Neuron (in vitro differentiated cells): ENCODE measurements at regions not wholly inside any gene's neighbourhood (a gene's known extent, or its start where the extent isn't known, plus 50 kb on each side); places are given as distances from the start of the nearest gene placed in this dataset.

Experiments
- H2AFZ ChIP-seq: one replicate; pipeline ENCODE4 v1.6.1; 2013; ENCODE audit warnings: low read depth, mild to moderate bottlenecking, inconsistent platforms, low read length, moderate library complexity
- H3K27me3 ChIP-seq: one replicate; pipeline ENCODE4 v1.6.1; 2013; ENCODE audit warnings: low read length; ENCODE audit not compliant: insufficient read depth
- H3K36me3 ChIP-seq: one replicate; pipeline ENCODE4 v1.6.1; 2013; ENCODE audit warnings: low read length; ENCODE audit not compliant: insufficient read depth
- H3K4me1 ChIP-seq: one replicate; pipeline ENCODE4 v1.6.1; 2013; ENCODE audit warnings: low read length; ENCODE audit not compliant: insufficient read depth
- H3K4me3 ChIP-seq: 2 replicates; pipeline ENCODE4 v1.5.1; 2013; ENCODE audit warnings: mild to moderate bottlenecking, low read length, moderate library complexity
- H3K9me3 ChIP-seq: one replicate; pipeline ENCODE4 v1.6.1; 2013; ENCODE audit warnings: low read length

DNA sequence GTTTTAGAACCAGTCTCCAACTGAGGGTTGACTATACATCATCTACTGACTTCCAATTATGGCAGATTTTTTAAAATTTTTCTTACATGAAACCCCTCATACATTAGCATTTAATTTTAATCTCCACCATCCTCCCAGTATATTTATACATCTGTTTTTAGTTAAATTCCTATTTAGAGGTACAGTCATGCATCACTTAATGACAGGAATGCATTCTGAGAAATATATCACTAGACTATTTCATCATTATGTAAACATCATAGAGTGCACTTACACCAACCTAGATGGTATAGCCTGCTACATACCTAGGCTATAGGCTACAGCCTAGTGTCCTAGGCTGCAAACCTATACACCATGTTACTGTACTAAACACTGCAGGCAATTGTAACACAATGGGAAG lies 316.7 kb upstream of the MARCKS start:
- H3K27me3 ChIP-seq: no peaks in the 10 kb centered on the region
- H3K4me1 ChIP-seq: peaks cover 7% of the 10 kb centered on the region
- H3K4me3 ChIP-seq: no peak overlapping the region

DNA sequence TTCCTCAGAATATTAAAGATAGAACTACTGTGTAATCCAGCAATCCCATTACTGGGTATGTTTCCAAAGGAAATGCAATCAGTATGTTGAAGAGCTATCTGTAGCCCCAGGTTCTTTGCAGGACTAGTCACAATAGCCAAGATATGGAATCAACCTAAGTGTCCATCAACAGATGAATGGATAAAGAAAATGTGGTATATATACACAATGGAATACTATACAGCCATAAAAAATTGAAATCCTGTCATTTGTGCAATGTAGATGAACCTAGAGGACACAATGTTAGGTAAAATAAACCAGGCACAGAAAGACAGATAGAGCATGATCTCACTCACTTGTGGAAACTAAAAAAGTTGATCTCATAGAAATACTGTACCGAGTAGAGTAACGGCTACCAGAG lies 306.0 kb upstream of the MARCKS start:
- Histone ChIP-seq H3K4me1 (no peaks in the 10 kb centered on the region), H3K4me3 (no peak overlapping the region), H2AFZ (no peak overlapping the region), H3K36me3 (no peaks in the 10 kb centered on the region), H3K9me3 (peaks cover 2% of the 10 kb centered on the region), H3K27me3 (no peaks in the 10 kb centered on the region)

More for the DNA sequence above, 316.7 kb upstream of the MARCKS start:
- Histone ChIP-seq H3K36me3 (no peaks in the 10 kb centered on the region), H2AFZ (no peak overlapping the region), H3K9me3 (peaks cover 2% of the 10 kb centered on the region)

DNA sequence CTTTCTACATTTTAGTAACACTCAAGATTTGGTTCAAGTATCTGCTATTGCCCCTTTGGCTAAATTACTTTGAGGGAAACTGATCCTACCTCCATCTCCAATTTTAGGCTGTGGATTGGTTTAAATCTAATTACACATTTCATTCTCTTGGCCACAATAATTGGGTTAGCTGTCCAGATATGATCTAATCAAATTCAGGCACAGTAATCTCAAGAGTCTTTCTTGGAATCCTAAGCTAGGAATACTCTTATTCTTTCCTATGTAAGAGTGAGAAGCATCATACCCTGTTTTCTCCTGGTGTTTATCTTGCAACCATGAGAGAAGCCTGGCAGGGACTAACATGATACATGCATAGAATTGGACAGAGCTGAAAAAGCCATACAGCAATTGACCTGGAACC lies 300.4 kb upstream of the MARCKS start:
- Histone ChIP-seq H3K27me3 (no peaks in the 10 kb centered on the region), H3K4me1 (peaks cover 3% of the 10 kb centered on the region), H2AFZ (no peak overlapping the region), H3K9me3 (no peaks in the 10 kb centered on the region), H3K4me3 (no peak overlapping the region), H3K36me3 (no peaks in the 10 kb centered on the region)

DNA sequence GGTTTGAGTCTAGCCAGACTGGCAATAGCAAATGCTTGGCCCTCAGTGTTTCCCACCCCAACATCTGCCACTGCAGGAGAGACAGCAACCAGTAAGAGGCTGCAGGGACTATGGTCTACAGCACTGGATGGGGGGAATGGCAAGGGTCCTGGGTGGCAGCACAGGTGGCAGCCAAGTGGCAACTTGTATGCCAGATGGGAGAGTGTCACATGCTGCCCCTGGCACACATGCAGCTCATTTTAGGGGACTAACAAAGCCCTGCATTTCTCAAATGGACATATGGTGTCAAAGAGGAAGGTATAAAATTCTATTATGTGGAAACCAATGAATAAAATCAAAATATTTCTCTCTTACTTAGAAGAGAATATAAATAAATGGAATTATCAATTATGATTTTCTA lies 298.7 kb upstream of the MARCKS start:
- H3K36me3 ChIP-seq: no peaks in the 10 kb centered on the region
- no peaks in the 10 kb centered on the region for H3K27me3 ChIP-seq
- no peaks in the 10 kb centered on the region for H3K9me3 ChIP-seq
- H3K4me3 ChIP-seq: no peak overlapping the region
- no peak overlapping the region for H2AFZ ChIP-seq
- peaks cover 3% of the 10 kb centered on the region for H3K4me1 ChIP-seq

DNA sequence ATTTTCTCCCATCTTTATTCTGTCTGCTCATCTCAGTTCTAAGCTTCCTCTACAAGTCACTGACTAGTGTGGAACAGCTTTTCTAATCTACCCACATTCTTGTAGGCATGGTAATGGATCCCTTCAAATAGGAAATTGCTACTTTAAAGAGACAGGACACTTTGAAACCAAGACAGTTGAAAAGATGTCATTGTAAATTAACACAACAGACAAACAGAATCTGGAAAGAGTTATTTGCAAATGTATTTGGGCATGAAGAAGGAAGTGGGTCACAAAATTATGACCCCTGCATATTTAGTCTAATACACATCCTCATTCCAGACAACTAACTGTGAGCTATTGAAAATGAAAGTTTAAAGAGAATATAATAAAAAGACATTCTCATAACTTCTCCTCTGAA lies 298.2 kb upstream of the MARCKS start:
- H2AFZ ChIP-seq: peak overlapping the region; percentile 22
- no peaks in the 10 kb centered on the region for H3K9me3 ChIP-seq
- H3K27me3 ChIP-seq: no peaks in the 10 kb centered on the region
- H3K4me3 ChIP-seq: no peak overlapping the region
- H3K4me1 ChIP-seq: peaks cover 3% of the 10 kb centered on the region
- H3K36me3 ChIP-seq: no peaks in the 10 kb centered on the region

DNA sequence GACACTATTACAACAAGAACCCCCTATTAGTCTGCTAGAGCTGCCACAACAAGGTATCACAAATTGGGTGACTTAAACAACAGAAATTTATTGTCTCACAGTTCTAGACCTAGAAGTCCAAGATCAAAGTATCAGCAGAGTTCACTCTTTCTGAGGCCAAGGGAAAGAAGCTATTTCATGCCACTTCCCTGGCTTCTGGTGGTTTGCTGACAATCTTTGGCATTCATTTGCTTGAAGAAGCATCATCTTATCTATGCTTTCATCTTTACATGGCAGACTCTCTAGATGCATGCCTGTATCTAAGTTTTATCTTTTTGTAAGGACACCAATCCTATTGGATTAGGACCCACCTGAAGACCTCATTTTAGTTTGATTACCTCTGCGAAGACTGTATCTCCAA lies 296.8 kb upstream of the MARCKS start:
- no peaks in the 10 kb centered on the region for H3K36me3 ChIP-seq
- no peak overlapping the region for H2AFZ ChIP-seq
- H3K4me1 ChIP-seq: peaks cover 12% of the 10 kb centered on the region
- no peak overlapping the region for H3K4me3 ChIP-seq
- H3K9me3 ChIP-seq: no peaks in the 10 kb centered on the region
- H3K27me3 ChIP-seq: no peaks in the 10 kb centered on the region

DNA sequence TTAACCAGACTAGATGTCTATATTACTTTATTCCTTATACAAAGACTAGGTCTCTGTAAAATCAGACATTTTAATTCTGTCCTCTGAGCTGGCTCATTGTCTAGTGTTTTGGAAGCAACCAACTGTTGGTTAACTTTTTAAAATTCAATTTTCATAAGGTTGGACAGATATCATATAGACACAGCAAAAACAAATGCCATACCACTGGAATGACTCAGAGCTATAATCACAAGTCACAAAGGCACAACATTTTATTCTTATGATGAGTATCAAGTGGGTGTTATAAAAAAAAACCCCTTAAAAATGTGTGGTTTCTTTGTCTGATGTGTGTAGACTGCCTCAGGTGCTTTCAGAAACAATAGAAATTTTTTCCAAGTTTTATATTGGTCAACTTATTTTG lies 296.2 kb upstream of the MARCKS start:
- no peaks in the 10 kb centered on the region for H3K27me3 ChIP-seq
- H3K4me1 ChIP-seq: peaks cover 18% of the 10 kb centered on the region
- H3K36me3 ChIP-seq: no peaks in the 10 kb centered on the region
- no peak overlapping the region for H3K4me3 ChIP-seq
- no peak overlapping the region for H2AFZ ChIP-seq
- no peaks in the 10 kb centered on the region for H3K9me3 ChIP-seq

DNA sequence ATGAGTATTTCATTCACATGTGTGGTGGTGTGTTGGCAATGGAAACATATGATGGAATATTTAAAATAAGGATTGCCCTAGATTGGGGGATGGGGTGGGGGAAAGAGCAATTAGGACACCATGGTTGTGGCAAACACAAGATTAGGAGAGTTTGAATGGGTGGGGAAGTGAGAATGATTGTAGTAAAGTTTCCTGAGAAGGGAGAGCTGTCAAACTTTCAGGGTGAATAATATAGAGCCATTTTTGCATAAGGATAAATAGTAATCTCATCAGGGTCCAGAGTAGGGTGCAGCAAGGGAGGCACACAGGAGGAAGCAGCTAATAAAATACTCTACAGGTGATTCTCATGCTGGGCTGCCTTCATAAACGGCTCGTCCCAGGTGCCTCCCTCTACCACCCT lies 294.9 kb upstream of the MARCKS start:
- no peaks in the 10 kb centered on the region for H3K9me3 ChIP-seq
- H3K4me1 ChIP-seq: peaks cover 22% of the 10 kb centered on the region
- H3K27me3 ChIP-seq: no peaks in the 10 kb centered on the region
- H3K4me3 ChIP-seq: no peak overlapping the region
- H3K36me3 ChIP-seq: no peaks in the 10 kb centered on the region
- H2AFZ ChIP-seq: no peak overlapping the region

DNA sequence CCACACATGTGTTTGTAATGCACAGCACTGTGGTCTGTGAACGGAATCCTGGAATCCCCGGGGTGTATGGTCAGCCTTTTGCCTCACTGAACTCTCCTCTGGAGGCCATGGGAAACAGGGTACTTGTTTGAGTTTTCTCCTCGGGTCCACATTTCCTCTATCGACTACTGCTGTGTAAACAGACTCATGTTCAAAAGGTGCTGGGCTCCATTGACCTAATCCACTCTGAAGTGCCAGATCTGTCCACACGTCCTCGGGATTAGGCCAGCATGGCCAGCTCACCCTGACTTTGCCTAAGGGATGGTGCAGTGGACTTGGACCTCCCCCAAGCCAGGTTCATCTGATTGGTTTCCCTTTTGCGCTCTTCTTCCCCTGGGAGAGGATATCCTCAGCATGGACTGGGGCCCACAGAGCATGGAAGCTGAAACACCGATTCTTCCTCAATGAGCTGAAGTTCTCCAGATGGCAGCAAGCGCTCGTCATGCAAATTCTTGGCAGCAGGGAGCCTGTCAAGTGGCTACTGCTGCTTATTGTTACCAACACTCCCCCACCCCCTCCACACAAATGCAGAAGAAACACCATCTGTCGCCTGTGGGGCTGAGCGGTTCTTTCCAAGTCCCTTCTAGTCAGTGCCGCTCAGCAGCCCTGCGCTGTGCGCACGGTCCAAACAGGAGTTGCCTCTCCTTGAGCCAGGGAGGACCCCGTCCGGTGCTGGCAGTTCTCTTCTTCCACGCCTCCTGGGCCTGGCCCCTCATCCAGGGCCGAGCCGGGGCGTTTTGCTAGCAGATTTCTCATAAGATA lies 292.6 kb upstream of the MARCKS start:
- H3K36me3 ChIP-seq: no peaks in the 10 kb centered on the region
- H3K9me3 ChIP-seq: no peaks in the 10 kb centered on the region
- H3K4me3 ChIP-seq: peak overlapping the region; percentile 52
- peak overlapping the region; percentile 49 for H2AFZ ChIP-seq
- no peaks in the 10 kb centered on the region for H3K27me3 ChIP-seq
- peaks cover 19% of the 10 kb centered on the region for H3K4me1 ChIP-seq

DNA sequence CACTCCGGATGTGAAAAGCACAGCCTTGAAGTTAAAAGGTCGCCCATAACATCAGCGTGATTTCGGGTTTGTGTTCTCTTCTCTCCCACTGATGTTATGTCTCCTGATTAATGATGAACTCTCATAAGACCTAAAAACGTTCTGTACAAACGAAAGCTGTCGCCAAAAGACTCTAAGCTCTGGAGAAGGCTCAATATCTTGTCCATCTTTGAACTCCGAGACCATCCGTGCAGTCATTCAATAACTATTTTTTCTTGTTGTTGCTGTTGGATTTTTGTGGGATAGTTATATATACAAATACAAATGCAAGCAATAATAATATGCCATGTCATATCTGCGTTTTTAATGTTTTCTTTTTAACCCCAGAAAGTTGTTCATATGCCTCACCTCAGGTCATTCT lies 291.8 kb upstream of the MARCKS start:
- Histone ChIP-seq H3K27me3 (no peaks in the 10 kb centered on the region), H2AFZ (peak overlapping the region; percentile 49), H3K4me3 (peak overlapping the region; percentile 52), H3K9me3 (no peaks in the 10 kb centered on the region), H3K36me3 (no peaks in the 10 kb centered on the region), H3K4me1 (peaks cover 19% of the 10 kb centered on the region)

DNA sequence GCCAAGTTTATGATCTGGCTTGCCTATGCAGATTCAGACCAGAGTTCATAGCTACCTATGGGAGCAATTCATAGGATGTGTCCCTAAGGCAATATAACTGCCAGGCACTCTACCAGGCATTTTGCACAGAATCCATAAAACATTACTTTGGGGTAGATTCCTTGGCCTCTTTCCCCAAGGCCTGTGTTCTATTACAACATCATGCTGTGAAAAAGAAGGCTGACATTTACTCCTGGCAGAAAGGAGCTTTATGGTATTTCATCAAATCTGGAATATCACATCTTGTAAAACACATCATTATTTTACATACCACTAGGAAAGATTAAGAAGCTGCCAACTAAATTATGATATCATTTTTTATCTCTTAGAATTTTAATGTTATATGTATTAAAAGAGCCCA lies 287.0 kb upstream of the MARCKS start:
- Histone ChIP-seq H3K27me3 (no peaks in the 10 kb centered on the region), H3K9me3 (no peaks in the 10 kb centered on the region), H2AFZ (no peak overlapping the region), H3K4me3 (no peak overlapping the region), H3K36me3 (no peaks in the 10 kb centered on the region), H3K4me1 (peaks cover 12% of the 10 kb centered on the region)

DNA sequence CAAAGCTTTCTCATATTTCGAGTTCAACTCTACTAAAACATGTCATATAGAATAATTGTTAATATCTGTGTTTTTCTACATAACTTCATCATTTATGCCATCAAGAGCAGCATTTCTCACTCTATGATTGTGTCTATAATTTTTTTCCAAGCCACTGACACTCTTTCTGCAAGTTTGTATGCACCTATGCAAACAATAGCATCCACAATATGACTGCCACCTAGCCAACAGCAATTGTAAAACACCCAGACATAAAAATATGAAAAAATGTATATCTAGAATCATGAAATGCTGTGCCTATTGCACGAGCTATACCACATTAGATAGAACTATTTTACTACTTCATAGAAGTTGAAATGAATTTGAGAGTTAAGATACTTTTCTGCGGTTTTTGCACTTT lies 286.5 kb upstream of the MARCKS start:
- Histone ChIP-seq H3K36me3 (no peaks in the 10 kb centered on the region), H3K9me3 (no peaks in the 10 kb centered on the region), H3K4me1 (peaks cover 7% of the 10 kb centered on the region), H3K27me3 (no peaks in the 10 kb centered on the region), H3K4me3 (no peak overlapping the region), H2AFZ (no peak overlapping the region)

DNA sequence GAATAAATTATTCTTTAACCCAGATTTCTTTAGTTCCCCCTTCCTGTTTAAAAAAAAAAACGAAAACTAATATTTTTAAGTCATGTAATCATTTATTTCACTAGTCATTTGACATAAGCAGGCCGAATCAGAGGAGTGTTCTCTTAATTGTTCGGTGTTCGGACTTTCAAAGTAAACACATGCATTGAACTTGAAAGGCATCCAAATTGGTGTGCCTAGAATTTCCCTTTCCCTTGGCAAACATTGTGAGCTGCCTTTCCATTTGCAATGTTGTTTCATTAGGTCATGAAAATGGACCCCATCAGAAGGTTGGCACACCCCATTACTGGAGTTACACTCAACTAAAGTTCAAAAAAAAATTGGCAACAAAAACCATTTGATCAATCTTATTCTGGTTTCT lies 283.0 kb upstream of the MARCKS start:
- Histone ChIP-seq H3K4me1 (no peaks in the 10 kb centered on the region), H3K4me3 (no peak overlapping the region), H3K9me3 (peaks cover under 1% of the 10 kb centered on the region), H3K27me3 (no peaks in the 10 kb centered on the region), H2AFZ (no peak overlapping the region), H3K36me3 (no peaks in the 10 kb centered on the region)

DNA sequence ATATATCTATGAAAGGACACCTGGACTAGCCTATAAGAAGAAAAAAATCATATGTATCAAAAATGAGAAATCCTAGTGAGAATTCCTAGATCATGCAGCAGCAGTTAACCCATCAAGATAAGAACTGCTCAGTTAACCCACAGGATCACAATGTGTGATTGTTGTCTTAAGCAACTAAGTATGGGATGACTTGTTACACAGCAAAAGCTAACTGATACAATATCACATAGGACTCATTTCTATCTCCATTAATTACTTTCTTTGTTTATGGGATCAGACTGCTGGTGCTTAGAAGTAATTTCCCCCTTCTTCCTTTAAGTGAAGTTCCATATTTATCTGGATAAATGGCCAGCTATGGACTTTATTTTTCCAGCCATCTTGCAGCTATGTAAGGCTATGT lies 280.8 kb upstream of the MARCKS start:
- H3K4me1 ChIP-seq: no peaks in the 10 kb centered on the region
- no peak overlapping the region for H3K4me3 ChIP-seq
- H3K36me3 ChIP-seq: no peaks in the 10 kb centered on the region

More for the DNA sequence above, 280.8 kb upstream of the MARCKS start:
- Histone ChIP-seq H3K9me3 (peaks cover 3% of the 10 kb centered on the region), H2AFZ (no peak overlapping the region), H3K27me3 (no peaks in the 10 kb centered on the region)
